K562 (cell line): ENCODE measurements at regions not wholly inside any gene's neighbourhood (a gene's known extent, or its start where the extent isn't known, plus 50 kb on each side); places are given as distances from the start of the nearest gene placed in this dataset.

Experiments
- ATAC-seq: fragments of 200-7000 bp; cut with Tn5 transposase; 3 replicates; pipeline ENCODE4 v1.9.1; 2020; ENCODE audit warnings: moderate library complexity
- BruUV-seq: library from RNA; stranded (reverse); fragments of 400-500 nt; replicated peaks from 2 replicates; lab custom pipeline; 2021; lab: Mats Ljungman, UMichigan
- CTCF ChIA-PET: fragments of 300-600 bp; formaldehyde crosslinking; extraction: SDS; loops from one replicate; lab custom pipeline; 2021; ENCODE audit warnings: low intra/inter-chr PET ratio; lab: Yijun Ruan, JAX
- POLR2A ChIA-PET: fragments of 300-600, 350-650 bp; sonication (Branson Sonifier 250); formaldehyde crosslinking; extraction: SDS; loops from one replicate; lab custom pipeline; 2021; ENCODE audit warnings: antibody characterized with exemption, inconsistent platforms; lab: Yijun Ruan, JAX
- DNase-seq, 4 experiments: peaks; one replicate each; pipeline versions ENCODE4 v3.0.0 to v3.0.0-alpha.2; 2011 to 2018; ENCODE audit warnings: low spot score in 3 of 4, mixed read lengths in 3 of 4; ENCODE audit errors: extremely low read depth in 1 of 4
- FAIRE-seq: peaks from 2 replicates; lab custom pipeline; 2011; peaks lifted over from hg19 to GRCh38; lab: Jason Lieb, UNC
- H2AFZ ChIP-seq: 2 replicates; pipeline ENCODE4 v1.6.0; 2011; ENCODE audit warnings: low read depth, low read length, control low read depth, inconsistent platforms
- H3K27ac ChIP-seq: fragments of 200-600 bp; 3 replicates; pipeline ENCODE4 v1.8.0; 2011; ENCODE audit warnings: low read depth, mild to moderate bottlenecking, control low read depth, inconsistent platforms, low read length, moderate library complexity, mixed read lengths; ENCODE audit errors: extremely low read depth
- H3K27me3 ChIP-seq, 2 experiments: fragments of 300-600 bp in 1 of 2; 2 replicates in 1 of 2; 3 replicates in 1 of 2; pipeline versions ENCODE4 v1.6.0 to v1.8.0; 2011; ENCODE audit warnings: inconsistent platforms in 2 of 2, low read length in 2 of 2, mild to moderate bottlenecking in 1 of 2, mixed read lengths in 1 of 2, moderate library complexity in 1 of 2; ENCODE audit not compliant: control insufficient read depth in 2 of 2, insufficient read depth in 2 of 2
- H3K36me3 ChIP-seq: fragments of 300-600 bp; 3 replicates; pipeline ENCODE4 v1.8.0; 2011; ENCODE audit warnings: mild to moderate bottlenecking, low read length, inconsistent platforms; ENCODE audit not compliant: control insufficient read depth, insufficient read depth
- H3K4me1 ChIP-seq, 2 experiments: fragments of 200-600 bp in 1 of 2; replicated peaks in 1 of 2; 2 replicates in 1 of 2; 3 replicates in 1 of 2; pipeline versions ENCODE4 v1.5.1 to v1.8.0; 2011; ENCODE audit warnings: inconsistent platforms in 2 of 2, low read length in 2 of 2, mild to moderate bottlenecking in 1 of 2, mixed read lengths in 1 of 2, moderate library complexity in 1 of 2; ENCODE audit not compliant: control insufficient read depth in 2 of 2, insufficient read depth in 2 of 2
- H3K4me2 ChIP-seq: 2 replicates; pipeline ENCODE4 v1.6.1; 2011; ENCODE audit warnings: low read length, control low read depth, inconsistent platforms, mixed read lengths; ENCODE audit not compliant: insufficient read depth
- H3K4me3 ChIP-seq: fragments of 200-600 bp; sonication (generic), shearing (Covaris generic); 2 replicates; pipeline ENCODE4 v1.5.1; 2016; ENCODE audit warnings: control low read depth, inconsistent platforms
- H3K79me2 ChIP-seq: fragments of 200-600 bp; 3 replicates; pipeline ENCODE4 v1.8.0; 2011; ENCODE audit warnings: low read length, inconsistent platforms; ENCODE audit not compliant: control insufficient read depth, insufficient read depth
- H3K9ac ChIP-seq, 2 experiments: 2 replicates each; pipeline versions ENCODE4 v1.6.0 to v1.6.1; 2011; ENCODE audit warnings: low read depth in 2 of 2, low read length in 2 of 2, control low read depth in 1 of 2, inconsistent platforms in 1 of 2, mild to moderate bottlenecking in 1 of 2, mixed read lengths in 1 of 2; ENCODE audit not compliant: insufficient read depth in 1 of 2
- H3K9me1 ChIP-seq: one replicate; pipeline ENCODE4 v1.6.0; 2011; ENCODE audit warnings: inconsistent platforms, mild to moderate bottlenecking, low read length, moderate library complexity; ENCODE audit not compliant: control insufficient read depth, insufficient read depth
- H3K9me3 ChIP-seq: replicated peaks from 2 replicates; pipeline ENCODE4 v1.5.1; 2011; ENCODE audit warnings: low read depth, low read length, inconsistent platforms; ENCODE audit not compliant: control insufficient read depth, insufficient read depth
- H4K20me1 ChIP-seq: replicated peaks from 2 replicates; pipeline ENCODE4 v1.6.1; 2011; ENCODE audit warnings: low read length, inconsistent platforms, mixed read lengths; ENCODE audit not compliant: control insufficient read depth, insufficient read depth
- MYC ChIP-seq, 2 experiments: fragments of 250-450 bp in 1 of 2; sonication (Bioruptor Pico) in 1 of 2; IDR thresholded peaks; 2 replicates each; pipeline versions ENCODE4 v1.5.1 to v1.6.1; 2012 to 2021; ENCODE audit warnings: low read depth in 2 of 2, borderline replicate concordance in 1 of 2, improper control_type of control experiment in 1 of 2, low read length in 1 of 2, mild to moderate bottlenecking in 1 of 2, moderate library complexity in 1 of 2
- RAD21 ChIP-seq, 2 experiments: fragments of 250-450 bp in 1 of 2; fragments of 450-650 bp in 1 of 2; sonication (Bioruptor Pico) in 1 of 2; formaldehyde crosslinking in 1 of 2; IDR thresholded peaks in 1 of 2; conservative IDR thresholded peaks in 1 of 2; 2 replicates each; pipeline versions ENCODE4 v1.4.0 to v1.8.0; 2020 to 2022; ENCODE audit warnings: mild to moderate bottlenecking in 2 of 2, moderate library complexity in 1 of 2
- WGBS: fragments of 100-300 bp; shearing (Covaris generic); methylation state at CpG from one replicate; pipeline ENCODE4 v1.1.6; 2016; ENCODE audit warnings: low coverage, mixed read lengths; ENCODE audit not compliant: insufficient coverage; ENCODE audit errors: missing lambda C conversion rate; 5-methylcytosine and 5-hydroxymethylcytosine counted together
- in situ Hi-C: fragments of 300-500 bp; cut with MboI; formaldehyde crosslinking; loops from 4 replicates; pipeline ENCODE4 v1.15.0; 2018; ENCODE audit warnings: inconsistent platforms, mixed read lengths
- intact Hi-C: fragments of 100-400 bp; cut with micrococcal nuclease; formaldehyde crosslinking; loops from 2 replicates; pipeline ENCODE4 v1.14.2; 2022
- TF ChIP-seq, protein P1 (sequence below), 3 experiments: IDR thresholded peaks in 2 of 3; conservative IDR thresholded peaks in 1 of 3; 2 replicates each; pipeline ENCODE4 v1.5.1; 2011 to 2012; ENCODE audit warnings: low read length in 3 of 3, mild to moderate bottlenecking in 3 of 3, control low read depth in 2 of 3, improper control_type of control experiment in 1 of 3, inconsistent platforms in 1 of 3, low read depth in 1 of 3, mixed read lengths in 1 of 3, moderate library complexity in 1 of 3; ENCODE audit not compliant: insufficient read depth in 2 of 3

DNA sequence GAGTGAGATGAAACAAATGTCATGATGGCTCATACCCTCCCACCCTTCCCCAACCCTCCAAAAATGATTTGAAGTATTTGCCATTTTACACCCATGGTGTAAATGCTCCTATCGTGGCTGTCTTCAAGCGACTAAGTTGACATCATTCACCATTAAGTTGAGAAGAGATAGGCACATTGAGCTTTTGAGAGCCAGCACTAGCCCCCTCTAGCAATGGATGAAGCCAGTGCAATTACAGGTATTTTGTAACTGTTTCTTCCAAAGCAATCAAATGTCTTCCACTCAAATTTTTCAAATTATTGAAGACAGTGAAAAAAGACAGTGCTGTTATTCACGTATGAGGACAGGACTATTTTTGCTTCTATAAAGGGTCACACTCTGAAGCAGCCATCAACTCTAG lies 371.5 kb upstream of the KLF4 start:
- ATAC-seq (0 out of 3 replicates have a peak, but pooled peaks have one; percentile 54), FAIRE-seq (no peak), DNase-seq (peak in 2 of 4 experiments; percentile 7 to 14)
- 0% methylated on average over 3 of the region's 3 CpGs for WGBS
- no TSS peak for BruUV-seq
- ChIA-PET CTCF (no interaction called here), POLR2A (interaction anchor here (1.2 kb wide), 1 partner anchor 12 kb away, joined by 3 read pairs; no protein-coding TSS in a partner anchor)
- Histone ChIP-seq H3K27me3 (peaks cover 0 to 7% of the 10 kb centered on the region in 2 experiments; a peak in 1 of 5 replicates), H3K9me1 (no peaks in the 10 kb centered on the region), H3K4me2 (no peak overlapping the region), H2AFZ (no peak overlapping the region), H3K9ac (no peak overlapping the region), H3K9me3 (no peaks in the 10 kb centered on the region), H3K36me3 (no peaks in the 10 kb centered on the region), H3K4me1 (no peaks in the 10 kb centered on the region), H3K27ac (no peak overlapping the region), H3K4me3 (no peak overlapping the region), H4K20me1 (no peaks in the 10 kb centered on the region), H3K79me2 (no peaks in the 10 kb centered on the region)
- in situ Hi-C loops (no loop called here), intact Hi-C loops (no loop called here)
- TF ChIP-seq, protein P1, sequence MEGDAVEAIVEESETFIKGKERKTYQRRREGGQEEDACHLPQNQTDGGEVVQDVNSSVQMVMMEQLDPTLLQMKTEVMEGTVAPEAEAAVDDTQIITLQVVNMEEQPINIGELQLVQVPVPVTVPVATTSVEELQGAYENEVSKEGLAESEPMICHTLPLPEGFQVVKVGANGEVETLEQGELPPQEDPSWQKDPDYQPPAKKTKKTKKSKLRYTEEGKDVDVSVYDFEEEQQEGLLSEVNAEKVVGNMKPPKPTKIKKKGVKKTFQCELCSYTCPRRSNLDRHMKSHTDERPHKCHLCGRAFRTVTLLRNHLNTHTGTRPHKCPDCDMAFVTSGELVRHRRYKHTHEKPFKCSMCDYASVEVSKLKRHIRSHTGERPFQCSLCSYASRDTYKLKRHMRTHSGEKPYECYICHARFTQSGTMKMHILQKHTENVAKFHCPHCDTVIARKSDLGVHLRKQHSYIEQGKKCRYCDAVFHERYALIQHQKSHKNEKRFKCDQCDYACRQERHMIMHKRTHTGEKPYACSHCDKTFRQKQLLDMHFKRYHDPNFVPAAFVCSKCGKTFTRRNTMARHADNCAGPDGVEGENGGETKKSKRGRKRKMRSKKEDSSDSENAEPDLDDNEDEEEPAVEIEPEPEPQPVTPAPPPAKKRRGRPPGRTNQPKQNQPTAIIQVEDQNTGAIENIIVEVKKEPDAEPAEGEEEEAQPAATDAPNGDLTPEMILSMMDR (IDR thresholded peaks at IDR 0.05 in 2 of 3, conservative IDR thresholded peaks at IDR 0.05 in 1 of 3; ENCODE audit: insufficient read depth in 2 of 3, low read depth in 1 of 3, low read length in 3 of 3): peak in 2 of 3 experiments; percentile 13 to 41; a peak in 4 of 6 replicates
- TF ChIP-seq RAD21 (CRISPR knock-in tag; conservative IDR thresholded peaks at IDR 0.05 in 1 of 2, IDR thresholded peaks at IDR 0.05 in 1 of 2) (peak in 1 of 2 experiments; percentile 54; a peak in 2 of 4 replicates), MYC (IDR thresholded peaks at IDR 0.05; ENCODE audit: low read depth, low read length) (no peak), MYC (CRISPR knock-in tag; IDR thresholded peaks at IDR 0.05; ENCODE audit: borderline replicate concordance, low read depth) (no peak)
